ENCODE measurements at regions not wholly inside any gene's neighbourhood (a gene's known extent, or its start where the extent isn't known, plus 50 kb on each side); places are given as distances from the start of the nearest gene placed in this dataset.

GRCh38 chr7:46212425-46213153 lies 291.5 kb upstream of the IGFBP3 start:
- no peak for DNase-seq

GRCh38 chr7:46210467-46210866 lies 289.4 kb upstream of the IGFBP3 start:
- no peak for DNase-seq

- no peak for DNase-seq
Measured at GRCh38 chr7:46209611-46210388, 288.7 kb upstream of the IGFBP3 start.

DNA sequence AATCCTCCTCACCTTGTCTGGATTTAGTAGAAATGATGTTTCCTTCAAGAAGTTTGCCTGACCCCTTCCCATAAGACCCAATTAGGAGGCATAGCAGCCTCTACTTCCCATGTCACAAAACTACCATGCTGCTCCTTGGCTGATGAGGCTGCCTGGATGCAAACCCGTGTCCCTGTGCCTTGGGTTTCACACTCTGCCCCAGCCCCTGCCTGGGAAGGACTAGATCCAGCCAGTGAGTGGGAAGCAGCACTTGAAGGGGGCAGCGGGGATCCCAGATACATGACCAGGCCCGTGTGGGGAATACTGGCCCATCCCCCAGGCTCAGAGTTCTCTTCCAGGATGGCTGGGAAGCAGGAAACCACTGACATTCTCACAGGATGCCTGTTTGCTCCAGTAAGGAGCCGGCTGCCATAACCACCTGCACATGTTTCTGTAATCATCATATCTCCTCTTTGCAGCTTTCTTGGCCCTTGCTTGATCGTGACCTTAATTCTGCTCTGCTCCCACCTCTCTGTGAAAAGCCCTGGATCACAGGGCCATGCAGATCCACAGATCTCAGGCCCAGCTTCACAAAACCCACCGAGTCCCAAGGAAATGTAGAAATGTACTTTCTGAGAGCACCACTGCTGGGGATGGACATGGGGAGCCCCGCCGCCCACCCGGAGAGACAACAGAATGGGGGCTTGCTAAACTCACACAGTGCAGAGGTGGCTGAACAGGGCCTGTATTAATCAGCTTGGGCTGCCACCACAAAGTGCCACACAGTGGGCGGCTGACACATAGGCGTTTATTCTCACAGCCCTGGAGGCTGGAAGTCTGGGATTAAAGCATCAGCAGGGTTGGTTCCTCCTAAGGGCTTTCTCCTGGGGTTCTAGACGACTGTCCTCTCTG lies 287.8 kb upstream of the IGFBP3 start:
- no peak for DNase-seq

- no peak for DNase-seq
Measured at GRCh38 chr7:46207931-46208634, 287.0 kb upstream of the IGFBP3 start.

GRCh38 chr7:46206476-46207060 lies 285.5 kb upstream of the IGFBP3 start:
- no peak for DNase-seq

DNA sequence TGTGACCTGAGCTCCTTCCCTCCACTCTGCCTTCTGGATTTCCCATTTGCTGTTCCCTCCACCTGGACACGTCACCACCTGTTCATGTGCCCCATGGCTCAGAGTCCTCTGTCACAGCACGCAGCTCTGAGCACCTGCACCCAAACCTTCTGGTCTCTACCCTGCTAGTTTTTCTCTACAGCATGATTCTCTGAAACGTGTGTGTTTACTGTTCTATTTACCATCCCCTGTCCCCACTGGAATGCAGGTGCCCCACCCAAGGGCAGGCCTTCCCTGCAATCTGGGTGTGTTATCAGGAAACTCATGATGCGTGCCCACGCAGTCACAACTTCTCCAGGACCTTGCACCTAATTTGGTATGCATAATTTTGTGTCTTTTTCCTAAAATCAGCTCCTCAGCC lies 284.4 kb upstream of the IGFBP3 start:
- DNase-seq = no peak

- DNase-seq = no peak
Measured at GRCh38 chr7:46203926-46204325, 282.9 kb upstream of the IGFBP3 start.

- DNase-seq = no peak
Measured at GRCh38 chr7:46202379-46202778, 281.3 kb upstream of the IGFBP3 start.

GRCh38 chr7:46201961-46202360 lies 280.9 kb upstream of the IGFBP3 start:
- DNase-seq = no peak

GRCh38 chr7:46198701-46199100 lies 277.6 kb upstream of the IGFBP3 start:
- DNase-seq = no peak

DNA sequence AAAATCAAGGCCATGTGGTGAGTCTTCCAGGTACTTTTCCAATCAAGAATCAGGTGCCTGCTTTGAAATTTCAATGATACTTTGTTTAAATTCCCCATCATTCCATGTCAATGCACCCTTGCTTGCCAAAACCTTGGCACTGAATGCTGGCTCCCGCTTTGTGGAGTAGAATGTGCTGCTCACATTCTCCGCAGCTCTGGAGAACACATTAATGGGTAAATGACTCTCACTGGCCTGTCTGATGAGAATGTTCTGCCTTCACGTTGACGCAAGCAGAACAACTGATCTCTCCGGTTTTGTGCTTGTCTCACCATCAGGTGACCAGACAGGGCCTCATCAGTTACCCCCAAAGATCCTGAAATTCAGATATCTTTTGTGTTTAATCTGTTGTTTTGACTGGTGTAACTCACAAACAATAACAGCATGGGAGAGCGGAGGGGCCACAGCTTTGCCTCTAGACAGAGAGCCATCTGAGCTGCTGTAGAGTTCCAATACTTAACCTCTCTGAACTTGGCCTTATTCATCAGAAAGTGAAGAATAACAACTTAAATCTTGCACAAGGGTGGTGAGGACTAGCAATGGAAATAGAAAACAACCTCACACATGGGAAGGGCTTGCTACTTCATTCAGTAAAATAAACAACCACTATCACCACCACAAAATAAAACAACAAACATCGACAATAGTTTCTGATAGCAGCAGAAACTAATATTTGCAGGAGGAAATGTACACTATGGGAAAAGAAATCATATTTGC lies 276.9 kb upstream of the IGFBP3 start:
- DNase-seq = peak; percentile 61

- no peak for DNase-seq
Measured at GRCh38 chr7:46195934-46196333, 274.9 kb upstream of the IGFBP3 start.

DNA sequence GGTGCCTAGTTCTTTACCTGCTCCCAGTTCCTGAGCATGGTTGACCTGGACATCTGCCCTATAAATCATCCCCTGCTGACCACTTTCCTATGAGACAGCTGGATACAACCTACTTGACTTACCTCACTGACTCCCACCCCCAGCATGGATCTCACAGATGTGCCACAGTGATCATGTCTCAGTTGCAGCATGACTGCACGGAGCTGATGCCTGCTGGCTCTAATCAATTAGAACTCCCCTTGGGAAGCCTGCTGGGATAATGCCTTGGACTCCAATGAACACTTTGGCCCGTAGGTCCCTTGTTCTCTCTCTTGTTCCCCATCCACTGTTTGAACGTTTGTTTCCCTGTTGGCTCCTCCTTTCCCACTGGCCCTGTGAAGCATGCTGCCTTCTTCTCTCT lies 271.2 kb upstream of the IGFBP3 start:
- DNase-seq = no peak

- no peak for DNase-seq
Measured at GRCh38 chr7:46191776-46192175, 270.7 kb upstream of the IGFBP3 start.

- no peak for DNase-seq
Measured at GRCh38 chr7:46191296-46191695, 270.2 kb upstream of the IGFBP3 start.

DNA sequence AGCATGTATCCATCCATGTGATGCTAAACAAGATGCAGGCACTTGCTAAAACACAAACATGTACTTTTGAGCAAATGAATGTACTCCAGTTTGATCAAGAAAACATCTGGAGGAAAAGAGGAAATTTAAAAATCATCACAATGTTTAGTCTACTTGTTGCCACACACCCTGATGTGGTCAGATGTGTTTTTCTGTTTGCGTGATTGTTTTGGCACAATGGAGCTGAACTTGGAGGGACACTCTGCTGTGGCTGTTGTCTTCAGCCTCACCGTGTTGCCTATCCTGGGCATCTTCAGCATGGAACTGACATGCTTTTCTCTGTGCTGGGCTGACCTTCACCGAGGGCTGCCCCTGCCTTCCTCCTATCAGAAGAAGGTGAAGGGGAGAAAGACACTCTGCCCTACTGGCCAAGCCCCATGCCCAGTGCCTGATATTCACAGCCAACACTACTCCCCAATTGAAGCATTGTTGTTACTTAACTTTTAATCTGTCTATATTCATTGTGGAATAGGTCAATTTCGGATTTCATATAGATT lies 268.3 kb upstream of the IGFBP3 start:
- DNase-seq = no peak

DNA sequence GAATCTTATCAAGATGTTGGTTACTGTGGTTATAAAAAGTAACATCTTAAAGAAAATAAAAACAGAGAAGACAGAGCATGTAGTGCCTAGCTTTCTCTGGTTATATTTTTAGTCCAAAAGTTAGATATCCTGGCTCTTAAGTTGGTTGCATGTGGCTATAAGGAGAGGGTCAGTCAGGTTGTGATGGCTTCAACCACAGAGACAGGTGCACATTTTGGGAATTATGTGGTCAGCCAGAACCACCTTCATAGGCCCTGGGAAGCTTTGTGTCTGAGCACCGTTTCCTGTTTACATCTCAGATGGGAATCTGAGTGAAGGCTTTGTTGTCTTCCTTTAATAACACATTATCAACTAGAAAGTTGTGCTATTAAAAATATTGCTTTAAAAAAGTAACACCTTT lies 265.1 kb upstream of the IGFBP3 start:
- DNase-seq = no peak

DNA sequence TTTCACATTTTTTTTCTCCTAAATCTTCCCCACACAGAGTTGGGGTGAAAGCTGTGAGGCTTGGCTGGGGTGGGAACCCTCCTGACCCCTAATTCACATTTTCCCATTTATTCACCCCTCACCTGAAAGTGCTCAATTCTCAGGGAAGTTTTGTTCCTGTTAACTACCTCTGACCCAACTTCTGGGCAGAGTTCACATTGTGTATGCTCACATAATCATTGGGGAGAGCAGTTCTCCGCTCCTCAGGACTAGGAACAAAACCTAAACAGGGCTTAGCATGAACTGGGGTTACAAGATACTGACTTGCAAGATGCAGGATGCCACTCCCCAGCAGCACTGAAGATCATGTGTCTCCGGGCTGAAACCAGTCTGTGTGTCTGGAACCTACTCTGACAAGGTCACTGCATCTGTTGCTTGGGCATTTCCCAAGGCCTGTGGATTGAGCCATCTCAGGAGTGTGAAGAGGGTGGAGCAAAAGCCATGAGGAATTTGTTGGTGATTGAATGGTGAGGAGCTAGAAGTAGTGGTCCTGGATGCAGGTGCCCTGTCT lies 258.1 kb upstream of the IGFBP3 start:
- no peak for DNase-seq

- no peak for DNase-seq
Measured at GRCh38 chr7:46178661-46179060, 257.6 kb upstream of the IGFBP3 start.

- no peak for DNase-seq
Measured at GRCh38 chr7:46177821-46178220, 256.7 kb upstream of the IGFBP3 start.
